Caco-2 (cell line): ENCODE measurements at regions not wholly inside any gene's neighbourhood (a gene's known extent, or its start where the extent isn't known, plus 50 kb on each side); places are given as distances from the start of the nearest gene placed in this dataset.

Experiments used
- BruUV-seq: library from RNA; stranded (reverse); fragments of 400-500 nt; replicated peaks from 2 replicates; lab custom pipeline; 2021; lab: Mats Ljungman, UMichigan
- CTCF ChIA-PET: fragments of 300-600 bp; sonication (Branson Sonifier 250); formaldehyde crosslinking; loops from one replicate; lab custom pipeline; 2022; ENCODE audit warnings: antibody characterized with exemption; lab: Charles Lee
- POLR2A ChIA-PET: fragments of 300-600 bp; sonication (Branson Sonifier 250); formaldehyde crosslinking; loops from one replicate; lab custom pipeline; 2022; ENCODE audit warnings: antibody characterized with exemption; lab: Charles Lee
- DNase-seq, 2 experiments: peaks; one replicate each; pipeline versions ENCODE4 v3.0.0 to v3.0.0-alpha.2; 2020 to 2022
- H3K27me3 ChIP-seq: replicated peaks from 2 replicates; pipeline ENCODE4 v1.6.0; 2011; ENCODE audit warnings: low read length; ENCODE audit not compliant: control insufficient read depth, insufficient read depth
- H3K36me3 ChIP-seq: 2 replicates; pipeline ENCODE4 v1.5.1; 2011; ENCODE audit warnings: low read length; ENCODE audit not compliant: control insufficient read depth, insufficient read depth
- H3K4me1 ChIP-seq: fragments of 250-450 bp; sonication (Bioruptor Pico); 2 replicates; pipeline ENCODE4 v1.5.1; 2020; ENCODE audit warnings: mild to moderate bottlenecking
- H3K4me3 ChIP-seq: 2 replicates; pipeline ENCODE4 v1.5.1; 2011; ENCODE audit warnings: low read depth, mild to moderate bottlenecking, control low read depth, low read length
- H3K9me3 ChIP-seq: fragments of 250-450 bp; sonication (Bioruptor Pico); 2 replicates; pipeline ENCODE4 v1.5.1; 2020; ENCODE audit warnings: mild to moderate bottlenecking, moderate library complexity
- H3K27ac Mint-ChIP-seq: one replicate; pipeline ENCODE4 v1.8.0; 2022; ENCODE audit warnings: mixed read lengths; ENCODE audit not compliant: unreplicated experiment
- H3K27me3 Mint-ChIP-seq: one replicate; pipeline ENCODE4 v1.8.0; 2022; ENCODE audit warnings: mixed read lengths; ENCODE audit not compliant: insufficient read depth, unreplicated experiment
- H3K36me3 Mint-ChIP-seq: one replicate; pipeline ENCODE4 v1.8.0; 2022; ENCODE audit warnings: mild to moderate bottlenecking, mixed read lengths; ENCODE audit not compliant: insufficient read depth, unreplicated experiment
- H3K4me1 Mint-ChIP-seq: one replicate; pipeline ENCODE4 v1.8.0; 2022; ENCODE audit warnings: low read depth, mixed read lengths; ENCODE audit not compliant: unreplicated experiment
- H3K4me3 Mint-ChIP-seq: one replicate; pipeline ENCODE4 v1.8.0; 2022; ENCODE audit warnings: mild to moderate bottlenecking, moderate library complexity, mixed read lengths; ENCODE audit not compliant: unreplicated experiment
- H3K9me3 Mint-ChIP-seq: one replicate; pipeline ENCODE4 v1.8.0; 2022; ENCODE audit warnings: mixed read lengths; ENCODE audit not compliant: unreplicated experiment
- CTCF ChIP-seq, 2 experiments: fragments of 200-600 bp in 1 of 2; IDR thresholded peaks; 1 replicate in 1 of 2; 2 replicates in 1 of 2; pipeline versions ENCODE4 v1.5.1 to v1.8.0; 2011 to 2022; ENCODE audit warnings: antibody characterized with exemption in 1 of 2, control low read depth in 1 of 2, inconsistent platforms in 1 of 2, low read depth in 1 of 2, low read length in 1 of 2, mild to moderate bottlenecking in 1 of 2, moderate library complexity in 1 of 2; ENCODE audit not compliant: insufficient read depth in 1 of 2, severe bottlenecking in 1 of 2, unreplicated experiment in 1 of 2
- intact Hi-C: fragments of 100-400 bp; cut with micrococcal nuclease; formaldehyde crosslinking; loops from one replicate; pipeline ENCODE4 v1.10.0; 2022; ENCODE audit not compliant: unreplicated experiment

GRCh38 chr19:31500197-31500830 is 151.1 kb upstream of the TSHZ3 start:
- intact Hi-C loops, result no loop called here
- Mint-ChIP-seq H3K27me3 (no peaks in the 10 kb centered on the region), H3K4me3 (no peak overlapping the region), H3K4me1 (no peaks in the 10 kb centered on the region), H3K36me3 (no peaks in the 10 kb centered on the region), H3K9me3 (no peaks in the 10 kb centered on the region), H3K27ac (no peak overlapping the region)
- no peak for TF ChIP-seq CTCF (IDR thresholded peaks at IDR 0.05; ENCODE audit: insufficient read depth in 1 of 2, low read depth in 1 of 2, low read length in 1 of 2, severe bottlenecking in 1 of 2, unreplicated experiment in 1 of 2)
- DNase-seq, result no peak
- no TSS peak for BruUV-seq
- H3K4me3 ChIP-seq, result no peak overlapping the region
- no peaks in the 10 kb centered on the region for H3K27me3 ChIP-seq
- H3K4me1 ChIP-seq, result no peaks in the 10 kb centered on the region
- CTCF ChIA-PET, result no interaction called here
- H3K9me3 ChIP-seq, result no peaks in the 10 kb centered on the region
- POLR2A ChIA-PET, result no interaction called here
- no peaks in the 10 kb centered on the region for H3K36me3 ChIP-seq

- H3K9me3 Mint-ChIP-seq, result no peaks in the 10 kb centered on the region
- H3K27me3 Mint-ChIP-seq, result no peaks in the 10 kb centered on the region
- no peak overlapping the region for H3K4me3 Mint-ChIP-seq
- no TSS peak for BruUV-seq
- H3K36me3 ChIP-seq, result no peaks in the 10 kb centered on the region
- POLR2A ChIA-PET, result no interaction called here
- intact Hi-C loops, result no loop called here
- no peaks in the 10 kb centered on the region for H3K36me3 Mint-ChIP-seq
- TF ChIP-seq CTCF (IDR thresholded peaks at IDR 0.05; ENCODE audit: insufficient read depth in 1 of 2, low read depth in 1 of 2, low read length in 1 of 2, severe bottlenecking in 1 of 2, unreplicated experiment in 1 of 2), result no peak
- no peak overlapping the region for H3K27ac Mint-ChIP-seq
- H3K4me3 ChIP-seq, result no peak overlapping the region
- CTCF ChIA-PET, result no interaction called here
- H3K4me1 ChIP-seq, result no peaks in the 10 kb centered on the region
- no peaks in the 10 kb centered on the region for H3K27me3 ChIP-seq
- no peaks in the 10 kb centered on the region for H3K9me3 ChIP-seq
- H3K4me1 Mint-ChIP-seq, result no peaks in the 10 kb centered on the region
- no peak for DNase-seq
Observed at GRCh38 chr19:31500946-31501345, 151.7 kb upstream of the TSHZ3 start.

GRCh38 chr19:31501427-31502195 is 152.4 kb upstream of the TSHZ3 start:
- Histone ChIP-seq H3K36me3 (no peaks in the 10 kb centered on the region), H3K4me3 (no peak overlapping the region), H3K4me1 (no peaks in the 10 kb centered on the region), H3K9me3 (no peaks in the 10 kb centered on the region), H3K27me3 (no peaks in the 10 kb centered on the region)
- H3K4me3 Mint-ChIP-seq, result no peak overlapping the region
- no peaks in the 10 kb centered on the region for H3K9me3 Mint-ChIP-seq
- no peak for DNase-seq
- CTCF ChIA-PET, result no interaction called here
- no peaks in the 10 kb centered on the region for H3K4me1 Mint-ChIP-seq
- POLR2A ChIA-PET, result no interaction called here
- H3K27me3 Mint-ChIP-seq, result no peaks in the 10 kb centered on the region
- no TSS peak for BruUV-seq
- TF ChIP-seq CTCF (IDR thresholded peaks at IDR 0.05; ENCODE audit: insufficient read depth in 1 of 2, low read depth in 1 of 2, low read length in 1 of 2, severe bottlenecking in 1 of 2, unreplicated experiment in 1 of 2), result no peak
- H3K27ac Mint-ChIP-seq, result no peak overlapping the region
- no peaks in the 10 kb centered on the region for H3K36me3 Mint-ChIP-seq
- intact Hi-C loops, result no loop called here
